ENCODE measurements at regions not wholly inside any gene's neighbourhood (a gene's known extent, or its start where the extent isn't known, plus 50 kb on each side); places are given as distances from the start of the nearest gene placed in this dataset.

GRCh38 chr13:22253107-22253506, 582.2 kb downstream of the FGF9 start:
- DNase-seq: no peak

- no peak for DNase-seq
These were observed 585.3 kb downstream of the FGF9 start for GRCh38 chr13:22256111-22256639.

DNA sequence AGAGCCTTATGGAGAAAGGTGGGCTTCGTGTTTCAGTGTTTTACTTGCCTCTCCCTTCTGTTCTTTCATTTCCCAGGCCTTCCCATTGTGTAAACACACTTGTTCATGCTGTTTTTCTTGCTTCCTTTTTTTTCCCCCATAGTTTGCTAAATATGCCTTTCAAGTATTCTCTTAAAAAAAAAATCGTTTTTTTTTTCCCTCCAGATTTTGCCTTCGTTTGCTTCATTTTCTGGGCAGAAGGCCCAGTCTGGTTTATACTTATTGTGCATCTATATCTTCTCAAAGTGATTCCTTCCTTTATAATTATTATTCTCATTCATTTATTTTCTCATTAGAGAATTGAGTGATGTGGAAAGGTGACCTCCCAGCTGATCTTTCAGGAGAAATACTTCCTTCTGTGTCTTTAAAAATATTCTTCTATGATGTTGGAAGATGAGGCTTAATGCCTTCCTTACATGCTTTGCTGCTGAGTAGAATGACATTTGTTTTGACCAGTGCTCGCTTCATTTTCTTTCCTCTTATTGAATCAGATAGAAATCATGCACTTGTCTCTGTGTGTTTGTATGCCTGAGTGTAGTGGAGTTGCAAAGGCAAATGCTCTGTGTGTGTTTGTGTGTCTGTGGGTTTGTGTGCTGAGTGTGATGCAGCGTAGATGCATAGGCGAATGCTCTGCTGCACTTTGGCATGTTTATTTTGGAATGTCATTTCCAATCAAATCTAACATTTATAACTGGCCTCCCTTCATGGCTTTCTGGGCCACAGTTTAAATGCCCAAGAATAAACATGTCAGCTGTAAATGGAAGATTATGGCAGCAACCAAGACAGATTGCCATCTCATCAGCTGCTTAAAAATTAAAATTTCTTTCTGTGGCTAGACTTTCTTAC, 591.4 kb downstream of the FGF9 start:
- peak; percentile 3 for DNase-seq

DNA sequence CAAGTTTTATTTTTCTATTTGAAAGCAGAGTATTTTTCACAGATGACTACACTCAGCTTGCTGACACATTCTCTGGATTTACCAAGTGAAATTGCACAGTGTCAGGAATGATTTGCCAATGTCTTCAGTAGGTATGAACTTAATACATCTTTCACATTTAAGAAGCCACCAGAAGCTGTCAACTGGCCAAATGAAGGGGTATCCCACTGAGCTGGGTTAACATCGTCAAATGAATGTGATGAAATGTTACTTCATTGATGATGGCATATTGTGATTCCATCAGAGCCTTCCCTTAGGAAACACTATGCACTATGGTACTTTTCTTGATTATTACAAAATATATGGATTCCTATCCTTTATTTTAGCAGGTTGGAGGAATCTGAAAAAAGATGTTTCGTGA, 592.3 kb downstream of the FGF9 start:
- DNase-seq: no peak

GRCh38 chr13:22265563-22265962, 594.7 kb downstream of the FGF9 start:
- no peak for DNase-seq

GRCh38 chr13:22270881-22271280, 600.0 kb downstream of the FGF9 start:
- no peak for DNase-seq

DNA sequence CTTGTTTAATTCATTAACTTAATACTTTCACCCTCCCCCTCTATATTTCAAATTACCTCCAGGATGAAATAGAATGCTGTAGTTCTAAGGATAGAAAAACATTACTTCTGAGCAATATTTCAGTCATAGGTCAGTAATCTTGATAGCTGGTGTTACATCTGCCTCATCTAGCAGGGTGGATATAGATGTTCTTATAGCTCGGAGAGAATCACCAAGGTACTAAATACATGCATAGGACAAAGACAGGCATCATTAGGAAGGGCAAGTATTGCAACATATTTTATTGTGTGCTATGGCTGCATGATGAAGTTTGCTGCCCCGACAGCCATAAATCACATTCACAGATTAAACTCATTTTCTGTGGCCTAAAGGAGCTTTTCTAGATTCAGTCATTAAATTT, 601.0 kb downstream of the FGF9 start:
- DNase-seq: no peak

- DNase-seq: no peak
These were observed 604.5 kb downstream of the FGF9 start for GRCh38 chr13:22275393-22275792.

DNA sequence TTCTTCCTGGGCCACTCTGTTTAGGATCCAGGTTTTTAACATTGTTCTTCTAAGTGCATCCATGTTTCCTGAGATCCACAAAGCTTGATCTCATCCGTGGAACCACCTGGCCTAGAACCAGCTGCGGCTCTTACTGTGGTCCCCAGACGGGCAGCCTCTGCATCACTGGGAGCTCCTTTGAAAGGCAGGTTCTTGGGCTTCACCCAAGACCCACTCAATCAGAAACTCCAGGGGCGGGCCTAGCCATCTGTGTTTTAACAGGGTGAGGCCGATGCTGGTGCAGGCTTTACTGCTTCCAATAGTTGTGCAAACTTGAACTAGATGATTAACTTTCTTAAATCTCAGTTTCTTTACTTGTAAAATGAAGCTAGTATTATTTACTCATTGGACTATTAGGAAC, 605.7 kb downstream of the FGF9 start:
- no peak for DNase-seq

GRCh38 chr13:22278336-22278929, 607.6 kb downstream of the FGF9 start:
- peak; percentile 34 for DNase-seq

DNA sequence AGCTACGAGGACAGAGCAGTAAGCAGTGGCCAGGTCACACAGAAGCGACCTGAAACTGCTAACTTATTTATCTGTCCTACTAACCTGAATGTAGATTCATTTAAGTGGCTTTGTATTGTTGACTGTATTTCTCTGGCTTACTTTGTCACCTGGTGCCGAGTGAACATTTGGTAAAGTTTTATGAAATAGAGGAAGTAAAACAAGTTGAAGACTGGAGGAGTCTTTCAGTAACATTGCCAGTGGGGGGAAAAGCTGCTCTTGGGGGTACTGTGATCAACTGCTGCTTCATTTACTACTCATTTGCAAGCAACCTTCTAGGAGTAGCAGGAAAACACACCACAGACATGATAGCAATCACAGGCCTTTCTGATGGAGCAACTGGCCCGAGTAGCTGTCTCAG, 615.0 kb downstream of the FGF9 start:
- no peak for DNase-seq

GRCh38 chr13:22286338-22286737, 615.5 kb downstream of the FGF9 start:
- DNase-seq: no peak

DNA sequence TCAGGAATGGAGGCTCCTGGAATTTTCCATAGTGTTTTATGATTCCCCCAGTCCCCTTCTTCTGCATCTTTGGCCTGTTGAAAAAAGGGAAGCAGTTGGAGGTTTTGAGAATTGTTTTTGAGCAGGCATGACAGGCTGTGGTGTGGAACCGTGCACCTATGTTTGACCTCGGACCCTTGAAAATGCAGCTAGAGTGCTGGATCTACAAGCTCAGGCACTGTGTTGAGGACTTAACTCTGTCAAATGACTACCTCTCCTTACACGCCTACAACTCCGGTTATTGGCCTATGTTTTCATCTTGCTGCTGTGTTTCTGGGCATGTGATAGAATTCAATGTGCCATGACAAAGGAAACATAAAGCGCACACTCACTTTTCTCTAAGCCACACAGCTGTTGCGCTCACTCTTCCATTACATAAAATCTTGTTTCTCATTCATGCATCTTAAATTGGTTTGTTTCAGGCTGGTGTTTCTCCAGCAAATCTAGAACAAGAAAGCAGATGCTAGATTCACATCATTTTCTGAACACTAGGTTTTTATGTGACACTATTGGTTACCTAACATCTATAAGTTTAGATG, 616.6 kb downstream of the FGF9 start:
- DNase-seq: no peak

GRCh38 chr13:22288496-22288895, 617.6 kb downstream of the FGF9 start:
- no peak for DNase-seq

DNA sequence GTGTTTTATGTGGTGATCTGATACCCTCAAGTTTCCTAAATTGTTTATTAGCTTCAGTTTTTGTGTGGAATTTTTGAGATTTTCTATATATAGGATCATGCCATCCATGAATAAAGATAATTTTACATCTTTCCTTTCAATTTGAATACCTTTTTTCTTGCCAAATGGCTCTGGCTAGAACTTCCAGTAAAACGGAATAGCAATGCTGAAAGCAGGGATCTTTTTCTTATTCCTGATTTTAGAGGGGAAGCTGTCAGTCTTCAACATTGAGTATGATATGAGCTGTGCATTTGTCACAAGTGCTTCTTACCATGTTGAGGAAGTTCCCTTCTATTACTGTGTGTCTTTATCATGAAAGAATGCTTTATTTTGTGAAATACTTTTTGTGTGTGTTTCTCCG, 618.8 kb downstream of the FGF9 start:
- DNase-seq: no peak

- no peak for DNase-seq
These were observed 627.7 kb downstream of the FGF9 start for GRCh38 chr13:22298530-22298929.

DNA sequence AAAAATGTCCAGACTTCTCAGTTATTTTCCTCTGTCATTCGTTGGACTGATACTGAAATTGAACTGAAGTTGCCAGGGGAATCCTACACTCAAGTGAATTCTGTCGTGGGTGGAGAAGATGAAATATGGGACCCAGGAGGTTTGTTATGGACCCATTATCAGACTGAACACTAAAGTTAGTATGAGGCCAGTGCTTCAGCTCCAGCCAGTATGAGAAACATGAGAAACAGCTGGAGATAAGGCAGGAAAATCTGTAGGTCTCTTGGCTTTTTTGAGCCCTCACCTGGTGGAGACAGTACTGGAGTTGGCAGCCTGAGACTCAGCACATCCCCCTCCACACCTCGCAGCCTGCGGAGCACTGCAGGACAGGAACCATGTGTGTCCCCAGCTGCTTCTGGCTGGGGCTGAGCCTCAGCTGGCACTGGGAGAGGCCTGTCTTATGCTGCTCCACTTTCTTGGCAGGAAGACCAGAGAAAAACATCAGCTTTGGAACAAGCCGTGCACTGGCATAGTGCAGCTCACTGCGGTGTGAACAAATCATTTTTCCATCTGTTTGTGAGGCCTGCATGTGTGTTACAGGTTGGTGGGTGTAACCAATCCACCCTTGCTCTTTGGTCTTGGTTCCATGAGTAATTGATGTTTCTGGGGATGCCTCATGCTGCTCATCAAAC, 641.0 kb downstream of the FGF9 start:
- no peak for DNase-seq

DNA sequence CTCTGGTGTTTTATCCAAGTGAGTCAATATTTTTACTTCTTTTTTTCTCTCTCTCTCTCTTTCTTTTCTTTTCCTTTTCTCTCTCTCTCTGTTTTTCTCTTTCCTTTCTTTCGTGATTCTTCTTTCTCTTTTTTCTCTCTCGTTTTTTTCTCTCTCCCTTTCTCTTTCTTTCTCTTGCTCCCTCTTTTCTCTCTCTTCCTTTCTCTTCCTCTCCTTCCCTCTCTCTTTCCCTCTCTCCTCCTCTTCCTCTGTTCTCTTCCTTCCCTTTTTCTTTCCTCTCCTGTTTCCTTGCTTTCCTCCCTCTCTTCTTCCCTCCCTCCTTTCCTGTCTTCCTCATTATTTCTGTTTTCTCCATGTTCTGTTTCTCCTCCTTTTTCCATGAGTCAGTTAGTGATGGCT, 641.5 kb downstream of the FGF9 start:
- DNase-seq: no peak

DNA sequence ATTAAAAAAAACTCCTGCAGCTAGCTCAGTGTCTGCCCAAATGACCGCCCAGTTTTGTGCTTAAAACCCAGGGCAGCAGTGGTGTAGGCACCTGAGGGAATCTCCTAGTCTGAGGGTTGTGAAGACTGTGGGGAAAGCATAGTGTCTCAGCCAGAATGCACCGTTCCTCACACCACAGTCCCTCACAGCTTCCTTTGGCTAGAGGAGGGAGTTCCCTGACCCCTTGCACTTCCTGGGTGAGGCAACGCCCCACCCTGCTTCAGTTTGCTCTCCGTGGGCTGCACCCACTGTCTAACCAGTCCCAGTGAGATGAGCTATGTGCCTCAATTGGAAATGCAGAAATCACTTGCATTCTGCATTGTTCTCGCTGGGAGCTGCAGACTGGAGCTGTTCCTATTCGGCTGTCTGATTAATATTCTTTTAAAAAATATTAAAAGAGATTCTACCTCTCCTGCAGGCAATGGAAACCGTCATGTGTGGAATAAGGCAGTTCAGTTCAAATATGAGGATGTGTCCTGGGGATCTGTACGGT, 645.7 kb downstream of the FGF9 start:
- DNase-seq: no peak

DNA sequence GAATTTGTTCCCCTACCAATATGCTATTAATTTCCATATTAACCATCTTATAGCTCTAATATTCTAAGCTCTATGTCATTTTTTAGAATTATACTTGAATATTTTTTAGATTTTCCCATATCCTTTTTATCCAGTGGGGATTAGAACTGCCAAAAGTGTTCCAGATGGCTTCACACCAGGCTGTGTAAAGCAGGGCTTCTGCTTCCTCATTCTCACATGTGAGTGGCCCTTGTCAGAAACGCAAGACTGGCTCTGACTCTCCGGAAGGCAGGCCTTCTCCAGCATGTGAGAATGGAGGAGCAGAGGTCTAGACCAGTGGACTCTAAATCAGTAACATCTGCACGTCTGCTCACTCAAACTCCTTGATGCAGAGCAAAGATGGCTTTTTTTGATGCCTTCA, 650.1 kb downstream of the FGF9 start:
- no peak for DNase-seq

- DNase-seq: no peak
These were observed 654.9 kb downstream of the FGF9 start for GRCh38 chr13:22325761-22326160.

- no peak for DNase-seq
These were observed 661.5 kb downstream of the FGF9 start for GRCh38 chr13:22332416-22332815.

DNA sequence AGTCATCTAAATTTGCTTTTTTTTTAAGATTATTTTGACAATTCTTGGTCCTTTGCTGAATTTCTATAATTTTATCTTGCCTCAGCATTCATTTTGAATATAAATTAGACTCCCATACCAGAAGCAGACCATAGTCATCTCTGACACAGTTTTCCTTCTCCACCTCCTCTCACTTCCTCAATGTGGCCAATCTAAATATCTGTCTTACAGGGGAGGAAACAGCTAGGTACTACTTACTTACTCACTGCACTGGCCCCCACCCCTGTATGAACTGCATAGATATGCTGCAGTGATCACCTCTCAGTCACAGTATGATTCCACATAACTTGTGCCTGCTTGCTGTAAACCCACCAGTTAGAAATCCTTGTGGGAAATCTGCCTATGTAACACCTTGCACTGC, 665.6 kb downstream of the FGF9 start:
- DNase-seq: no peak

Data from kidney glomerular epithelial cell (primary cell).